Neural cell (in vitro differentiated cells): ENCODE measurements at regions not wholly inside any gene's neighbourhood (a gene's known extent, or its start where the extent isn't known, plus 50 kb on each side); places are given as distances from the start of the nearest gene placed in this dataset.

Source experiments
- H2AFZ ChIP-seq: fragments of 200-600, 300-800 bp; sonication (generic), shearing (Covaris generic); 2 replicates; pipeline ENCODE4 v1.6.0; 2014; ENCODE audit warnings: low read depth, mild to moderate bottlenecking, antibody characterized with exemption, low read length, moderate library complexity
- H3F3A ChIP-seq: fragments of 200-600 bp; shearing (Covaris generic); 2 replicates; pipeline ENCODE4 v1.6.1; 2016; ENCODE audit warnings: mild to moderate bottlenecking, moderate library complexity, mixed read lengths, antibody characterized with exemption, low read length; ENCODE audit not compliant: insufficient read depth, poor library complexity, severe bottlenecking
- H3K27ac ChIP-seq: fragments of 200-600, 300-800 bp; sonication (generic), shearing (Covaris generic); 2 replicates; pipeline ENCODE4 v1.5.1; 2014; ENCODE audit warnings: mild to moderate bottlenecking, low read length, moderate library complexity
- H3K27me3 ChIP-seq: fragments of 300-800, 200-600 bp; sonication (generic), shearing (Covaris generic); 2 replicates; pipeline ENCODE4 v1.6.0; 2014; ENCODE audit warnings: mild to moderate bottlenecking, low read depth, low read length, moderate library complexity; ENCODE audit not compliant: insufficient read depth
- H3K36me3 ChIP-seq: fragments of 300-800, 200-600 bp; sonication (generic), shearing (Covaris generic); 2 replicates; pipeline ENCODE4 v1.5.1; 2014; ENCODE audit warnings: mild to moderate bottlenecking, antibody characterized with exemption, low read length, moderate library complexity; ENCODE audit not compliant: insufficient read depth
- H3K4me2 ChIP-seq: fragments of 300-800, 200-600 bp; sonication (generic), shearing (Covaris generic); 2 replicates; pipeline ENCODE4 v1.6.0; 2014; ENCODE audit warnings: mild to moderate bottlenecking, low read length
- H3K4me3 ChIP-seq: fragments of 300-800, 200-600 bp; sonication (generic), shearing (Covaris generic); 2 replicates; pipeline ENCODE4 v1.5.1; 2014; ENCODE audit warnings: mild to moderate bottlenecking, low read length, moderate library complexity
- H3K79me2 ChIP-seq: fragments of 200-600 bp; shearing (Covaris generic); replicated peaks from 2 replicates; pipeline ENCODE4 v1.6.0; 2014; ENCODE audit warnings: mild to moderate bottlenecking, low read length, moderate library complexity; ENCODE audit not compliant: insufficient read depth
- H3K9ac ChIP-seq: fragments of 300-800, 200-600 bp; sonication (generic), shearing (Covaris generic); 2 replicates; pipeline ENCODE4 v1.6.1; 2016; ENCODE audit warnings: mild to moderate bottlenecking, low read length, mixed read lengths
- H3K9me2 ChIP-seq: fragments of 200-600 bp; shearing (Covaris generic); 2 replicates; pipeline ENCODE4 v1.6.1; 2016; ENCODE audit warnings: mild to moderate bottlenecking, low read length, mixed read lengths; ENCODE audit not compliant: insufficient read depth
- H3K9me3 ChIP-seq: fragments of 200-600, 300-800 bp; sonication (generic), shearing (Covaris generic); 2 replicates; pipeline ENCODE4 v1.6.1; 2016; ENCODE audit warnings: mild to moderate bottlenecking, mixed run types, low read length, moderate library complexity, mixed read lengths
- H4K20me1 ChIP-seq: fragments of 200-600 bp; shearing (Covaris generic); 2 replicates; pipeline ENCODE4 v1.6.1; 2016; ENCODE audit warnings: mild to moderate bottlenecking, mixed run types; ENCODE audit not compliant: insufficient read depth
- CTCF ChIP-seq: fragments of 450-650 bp; IDR thresholded peaks from 2 replicates; pipeline ENCODE4 v1.5.1; 2014; ENCODE audit warnings: antibody characterized with exemption, mild to moderate bottlenecking, moderate library complexity; ENCODE audit not compliant: poor library complexity, severe bottlenecking
- EP300 ChIP-seq: fragments of 450-650 bp; conservative IDR thresholded peaks from 2 replicates; pipeline ENCODE4 v1.6.1; 2014; ENCODE audit warnings: antibody characterized with exemption, mild to moderate bottlenecking, moderate library complexity; ENCODE audit not compliant: poor library complexity, severe bottlenecking
- EZH2 ChIP-seq: fragments of 200-600, 300-800 bp; shearing (Covaris generic), sonication (generic); IDR thresholded peaks from 2 replicates; pipeline ENCODE4 v1.6.1; 2014; ENCODE audit warnings: antibody characterized with exemption, low read length, borderline replicate concordance, mild to moderate bottlenecking; ENCODE audit not compliant: insufficient read depth, poor library complexity, severe bottlenecking
- MXI1 ChIP-seq: fragments of 450-650 bp; conservative IDR thresholded peaks from 2 replicates; pipeline ENCODE4 v1.6.1; 2014; ENCODE audit warnings: antibody characterized with exemption, mild to moderate bottlenecking; ENCODE audit not compliant: poor library complexity, severe bottlenecking
- POLR2AphosphoS5 ChIP-seq: IDR thresholded peaks from 2 replicates; pipeline ENCODE4 v1.6.1; 2012
- RAD21 ChIP-seq: fragments of 450-650 bp; conservative IDR thresholded peaks from 2 replicates; pipeline ENCODE4 v1.6.1; 2014; ENCODE audit warnings: antibody characterized with exemption, mild to moderate bottlenecking, moderate library complexity
- REST ChIP-seq: IDR thresholded peaks from 2 replicates; pipeline ENCODE4 v1.6.1; 2012; ENCODE audit warnings: borderline replicate concordance
- SMC3 ChIP-seq: fragments of 450-650 bp; conservative IDR thresholded peaks from 2 replicates; pipeline ENCODE4 v1.6.1; 2014; ENCODE audit warnings: antibody characterized with exemption, mild to moderate bottlenecking, moderate library complexity; ENCODE audit not compliant: poor library complexity
- TAF1 ChIP-seq: IDR thresholded peaks from 2 replicates; pipeline ENCODE4 v1.6.1; 2012; ENCODE audit warnings: low read depth

DNA sequence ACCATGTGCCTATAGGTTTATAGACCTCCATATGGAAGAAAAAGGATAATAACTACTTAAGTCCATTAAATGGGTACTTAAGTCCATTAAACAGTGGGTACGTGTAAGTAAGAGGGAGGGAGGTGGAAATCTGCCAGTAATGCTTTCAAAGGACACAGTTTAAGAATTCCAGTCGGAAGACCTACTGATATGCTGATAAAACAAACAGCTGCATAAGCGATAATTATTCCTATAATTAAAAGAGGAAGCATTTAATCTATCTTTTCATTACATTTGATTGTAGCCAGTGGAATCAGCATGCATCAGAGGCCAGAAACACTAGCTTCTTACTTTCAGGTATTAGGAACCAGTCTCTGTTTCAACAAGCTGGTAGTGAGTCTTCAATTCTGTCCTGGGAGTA lies 96.4 kb upstream of the DDX18 start:
- Histone ChIP-seq H4K20me1 (no peaks in the 10 kb centered on the region), H3F3A (no peaks in the 10 kb centered on the region), H3K9me3 (no peaks in the 10 kb centered on the region), H3K9ac (no peak overlapping the region), H3K27ac (no peak overlapping the region), H3K9me2 (no peaks in the 10 kb centered on the region), H3K79me2 (no peaks in the 10 kb centered on the region), H3K27me3 (no peaks in the 10 kb centered on the region), H3K36me3 (no peaks in the 10 kb centered on the region), H3K4me2 (no peak overlapping the region), H3K4me3 (no peak overlapping the region), H2AFZ (no peak overlapping the region)
- no peak for TF ChIP-seq REST
- TF ChIP-seq EP300, result no peak
- TF ChIP-seq POLR2AphosphoS5, result no peak
- no peak for TF ChIP-seq TAF1
- no peak for TF ChIP-seq MXI1
- no peak for TF ChIP-seq EZH2
- TF ChIP-seq CTCF, result no peak
- TF ChIP-seq RAD21, result no peak
- TF ChIP-seq SMC3, result no peak

DNA sequence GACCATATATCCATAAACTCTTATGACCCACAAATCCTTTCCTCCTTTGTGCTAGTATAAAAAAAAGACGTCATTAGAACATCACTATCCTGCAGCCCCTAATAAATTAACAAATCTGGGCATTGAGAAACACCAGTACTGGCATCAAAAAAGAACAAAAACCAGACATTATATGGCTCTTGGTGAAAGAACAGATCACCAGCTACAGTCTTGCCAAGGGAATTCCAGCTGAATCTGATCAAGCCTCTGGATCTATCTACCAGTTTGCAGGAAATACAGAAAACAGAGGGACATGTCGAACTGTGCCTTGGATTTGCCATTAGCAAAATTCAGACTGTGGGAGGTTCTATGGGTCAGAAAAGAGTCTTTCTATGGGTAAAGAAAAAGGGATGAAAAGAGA lies 93.7 kb upstream of the DDX18 start:
- no peaks in the 10 kb centered on the region for H3K36me3 ChIP-seq
- H2AFZ ChIP-seq, result no peak overlapping the region
- no peak overlapping the region for H3K27ac ChIP-seq
- no peak for TF ChIP-seq TAF1
- no peaks in the 10 kb centered on the region for H3K9me3 ChIP-seq
- no peak overlapping the region for H3K4me2 ChIP-seq
- H3K9me2 ChIP-seq, result no peaks in the 10 kb centered on the region
- H3K9ac ChIP-seq, result no peak overlapping the region
- no peaks in the 10 kb centered on the region for H4K20me1 ChIP-seq
- no peaks in the 10 kb centered on the region for H3K27me3 ChIP-seq
- H3F3A ChIP-seq, result no peaks in the 10 kb centered on the region
- H3K79me2 ChIP-seq, result no peaks in the 10 kb centered on the region
- no peak overlapping the region for H3K4me3 ChIP-seq

DNA sequence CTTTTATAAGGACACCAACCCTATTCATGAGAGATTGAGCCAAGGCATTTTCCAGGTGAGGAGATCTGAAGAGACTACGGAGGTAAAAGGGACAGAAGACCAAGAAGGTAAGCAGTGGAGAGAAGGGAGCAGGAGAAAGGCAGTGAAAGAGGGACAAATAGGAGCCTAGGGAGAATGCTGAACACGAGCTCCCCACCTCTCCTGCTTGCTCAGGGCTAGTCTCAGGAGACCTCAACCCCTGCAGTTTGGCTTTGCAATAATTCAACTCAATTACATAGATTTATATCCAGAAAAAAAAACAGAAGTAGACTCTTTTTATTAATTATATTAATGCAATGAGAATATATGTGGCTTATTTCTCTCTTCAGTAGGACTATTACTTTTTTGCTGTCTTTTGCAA lies 91.0 kb upstream of the DDX18 start:
- H3K9me3 ChIP-seq, result no peaks in the 10 kb centered on the region
- no peak overlapping the region for H3K4me3 ChIP-seq
- no peaks in the 10 kb centered on the region for H3F3A ChIP-seq
- TF ChIP-seq REST (no peak), TAF1 (no peak), CTCF (no peak), MXI1 (no peak), SMC3 (no peak), POLR2AphosphoS5 (no peak), EP300 (no peak), RAD21 (no peak), EZH2 (no peak)
- no peaks in the 10 kb centered on the region for H3K9me2 ChIP-seq
- H3K9ac ChIP-seq, result no peak overlapping the region
- no peaks in the 10 kb centered on the region for H3K27me3 ChIP-seq
- no peaks in the 10 kb centered on the region for H3K79me2 ChIP-seq
- no peak overlapping the region for H3K27ac ChIP-seq
- no peaks in the 10 kb centered on the region for H3K36me3 ChIP-seq
- H4K20me1 ChIP-seq, result no peaks in the 10 kb centered on the region
- H3K4me2 ChIP-seq, result no peak overlapping the region
- no peak overlapping the region for H2AFZ ChIP-seq
